Activated naive CD4-positive, alpha-beta T cell treated with anti-CD3 and anti-CD28 coated beads, Interleukin-2, amount 10 ng/mL, durations not matched to agents 7 days and 5 days (primary cell): ENCODE measurements at regions not wholly inside any gene's neighbourhood (a gene's known extent, or its start where the extent isn't known, plus 50 kb on each side); places are given as distances from the start of the nearest gene placed in this dataset.
"Not testable (repeated sequence)": the region's sequence is repeated elsewhere in the genome, so short reads cannot be mapped to it uniquely, and the experiment has no call there.

Experiments
- CTCF ChIA-PET: fragments of 350-600 bp; sonication (Branson Sonifier 250); formaldehyde crosslinking; loops from one replicate; lab custom pipeline; 2021; ENCODE audit warnings: antibody characterized with exemption; lab: Charles Lee
- DNase-seq: peaks from one replicate; pipeline ENCODE4 v3.0.0-alpha.2; 2020
- H3K27ac Mint-ChIP-seq: one replicate; pipeline ENCODE4 v1.8.0; 2021; ENCODE audit warnings: mild to moderate bottlenecking, moderate library complexity, mixed read lengths
- H3K27me3 Mint-ChIP-seq: one replicate; pipeline ENCODE4 v1.8.0; 2021; ENCODE audit warnings: mild to moderate bottlenecking, mixed read lengths
- H3K36me3 Mint-ChIP-seq: one replicate; pipeline ENCODE4 v1.8.0; 2021; ENCODE audit warnings: mixed read lengths
- H3K4me1 Mint-ChIP-seq: one replicate; pipeline ENCODE4 v1.8.0; 2021; ENCODE audit warnings: mixed read lengths
- H3K4me3 Mint-ChIP-seq: one replicate; pipeline ENCODE4 v1.8.0; 2021; ENCODE audit warnings: mild to moderate bottlenecking, moderate library complexity, mixed read lengths
- H3K9me3 Mint-ChIP-seq: one replicate; pipeline ENCODE4 v1.8.0; 2021; ENCODE audit warnings: mixed read lengths

- H3K4me1 Mint-ChIP-seq, H3K4me3 Mint-ChIP-seq, H3K27ac Mint-ChIP-seq, H3K36me3 Mint-ChIP-seq, H3K9me3 Mint-ChIP-seq, H3K27me3 Mint-ChIP-seq, CTCF ChIA-PET, DNase-seq: not testable (repeated sequence)
These were observed 112.2 kb downstream of the MAD2L1 start for GRCh38 chr4:119954487-119954886.

- H3K4me1 Mint-ChIP-seq: no peaks in the 10 kb centered on the region
- CTCF ChIA-PET: no interaction called here
- no peaks in the 10 kb centered on the region for H3K9me3 Mint-ChIP-seq
- H3K27ac Mint-ChIP-seq: no peak overlapping the region
- no peaks in the 10 kb centered on the region for H3K36me3 Mint-ChIP-seq
- DNase-seq: no peak
- no peak overlapping the region for H3K4me3 Mint-ChIP-seq
- no peaks in the 10 kb centered on the region for H3K27me3 Mint-ChIP-seq
These were observed 120.3 kb downstream of the MAD2L1 start for GRCh38 chr4:119946359-119946758.

GRCh38 chr4:119942806-119943205 is 123.8 kb downstream of the MAD2L1 start:
- Mint-ChIP-seq H3K27me3 (no peaks in the 10 kb centered on the region), H3K9me3 (no peaks in the 10 kb centered on the region), H3K4me1 (no peaks in the 10 kb centered on the region), H3K36me3 (no peaks in the 10 kb centered on the region), H3K4me3 (no peak overlapping the region), H3K27ac (no peak overlapping the region)
- no peak for DNase-seq
- CTCF ChIA-PET: no interaction called here

DNA sequence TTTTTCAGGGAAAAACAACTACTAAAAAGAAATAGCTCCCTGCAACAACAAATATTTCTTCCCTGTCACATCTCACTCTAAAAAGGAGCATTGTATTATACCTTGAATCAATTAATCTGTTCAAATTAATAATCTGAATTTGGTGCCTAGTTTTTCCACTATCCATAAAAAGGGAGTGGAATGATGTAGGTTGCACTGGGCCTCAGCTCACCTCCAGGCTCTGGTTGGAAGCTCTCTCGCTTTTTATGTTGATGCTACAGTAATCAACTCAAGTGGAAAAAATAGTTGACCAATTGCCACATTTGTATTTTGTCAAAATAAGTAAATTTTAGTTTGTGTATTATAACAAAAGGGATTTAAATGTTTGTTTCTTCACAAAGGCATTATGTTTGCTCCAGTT is 126.1 kb downstream of the MAD2L1 start:
- CTCF ChIA-PET: no interaction called here
- H3K4me3 Mint-ChIP-seq: no peak overlapping the region
- no peaks in the 10 kb centered on the region for H3K9me3 Mint-ChIP-seq
- no peak overlapping the region for H3K27ac Mint-ChIP-seq
- DNase-seq: no peak
- H3K36me3 Mint-ChIP-seq: no peaks in the 10 kb centered on the region
- H3K27me3 Mint-ChIP-seq: no peaks in the 10 kb centered on the region
- H3K4me1 Mint-ChIP-seq: no peaks in the 10 kb centered on the region

- CTCF ChIA-PET: no interaction called here
- Mint-ChIP-seq H3K27me3 (no peaks in the 10 kb centered on the region), H3K4me3 (no peak overlapping the region), H3K9me3 (no peaks in the 10 kb centered on the region), H3K4me1 (no peaks in the 10 kb centered on the region), H3K27ac (no peak overlapping the region), H3K36me3 (no peaks in the 10 kb centered on the region)
- no peak for DNase-seq
These were observed 127.3 kb downstream of the MAD2L1 start for GRCh38 chr4:119939071-119939995.

DNA sequence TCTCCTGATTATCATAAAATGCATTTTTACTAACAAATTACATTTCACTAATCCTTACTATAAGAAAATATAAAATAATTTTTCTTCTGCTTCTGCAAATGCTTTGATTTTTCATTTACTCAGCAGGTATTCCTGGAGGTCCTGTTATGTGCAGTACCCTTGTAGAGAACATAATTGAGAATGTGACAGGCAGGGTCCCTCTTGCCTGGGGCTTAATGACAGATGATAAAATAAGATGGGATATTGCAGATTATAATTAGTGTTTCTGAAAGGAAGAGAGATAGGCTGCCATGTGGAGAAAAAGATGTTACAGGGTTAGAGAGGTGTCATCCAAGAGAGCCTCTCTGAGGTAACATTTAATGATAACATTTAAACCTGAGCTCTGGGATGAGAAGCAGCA is 128.9 kb downstream of the MAD2L1 start:
- no peak overlapping the region for H3K4me3 Mint-ChIP-seq
- H3K9me3 Mint-ChIP-seq: no peaks in the 10 kb centered on the region
- H3K4me1 Mint-ChIP-seq: no peaks in the 10 kb centered on the region
- H3K27ac Mint-ChIP-seq: no peak overlapping the region
- H3K27me3 Mint-ChIP-seq: no peaks in the 10 kb centered on the region
- no peak for DNase-seq
- no peaks in the 10 kb centered on the region for H3K36me3 Mint-ChIP-seq
- CTCF ChIA-PET: no interaction called here

DNA sequence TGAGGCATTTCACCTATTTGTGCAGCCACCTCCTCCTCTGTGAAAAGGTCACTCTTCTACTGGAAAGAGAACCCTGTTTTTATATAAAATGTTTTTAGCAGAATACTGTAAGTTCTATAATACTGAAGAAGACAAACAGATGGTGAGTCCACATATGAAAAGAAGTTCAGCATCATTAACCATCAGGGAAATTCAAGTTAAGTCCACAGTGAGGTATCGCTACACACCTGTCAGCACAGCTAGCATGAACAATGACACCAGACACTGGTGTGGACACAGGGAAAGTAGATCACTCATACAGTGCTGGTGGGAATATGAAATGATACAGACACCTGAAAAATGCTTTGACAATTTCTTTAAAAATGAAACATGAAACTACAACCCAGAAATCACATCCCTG is 133.0 kb downstream of the MAD2L1 start:
- H3K27me3 Mint-ChIP-seq: no peaks in the 10 kb centered on the region
- H3K36me3 Mint-ChIP-seq: no peaks in the 10 kb centered on the region
- H3K9me3 Mint-ChIP-seq: no peaks in the 10 kb centered on the region

GRCh38 chr4:119932277-119932676 is 134.4 kb downstream of the MAD2L1 start:
- no peak for DNase-seq
- CTCF ChIA-PET: no interaction called here
- H3K27ac Mint-ChIP-seq: no peak overlapping the region
- no peaks in the 10 kb centered on the region for H3K4me1 Mint-ChIP-seq
- no peaks in the 10 kb centered on the region for H3K36me3 Mint-ChIP-seq
- no peaks in the 10 kb centered on the region for H3K9me3 Mint-ChIP-seq
- no peak overlapping the region for H3K4me3 Mint-ChIP-seq
- no peaks in the 10 kb centered on the region for H3K27me3 Mint-ChIP-seq

More for the DNA sequence above, 133.0 kb downstream of the MAD2L1 start:
- DNase-seq: no peak
- CTCF ChIA-PET: no interaction called here
- Mint-ChIP-seq H3K4me3 (no peak overlapping the region), H3K4me1 (no peaks in the 10 kb centered on the region), H3K27ac (no peak overlapping the region)

GRCh38 chr4:119930546-119930945 is 136.1 kb downstream of the MAD2L1 start:
- Mint-ChIP-seq H3K27me3 (no peaks in the 10 kb centered on the region), H3K4me1 (no peaks in the 10 kb centered on the region), H3K27ac (no peak overlapping the region), H3K36me3 (no peaks in the 10 kb centered on the region), H3K4me3 (no peak overlapping the region), H3K9me3 (no peaks in the 10 kb centered on the region)
- CTCF ChIA-PET: no interaction called here
- no peak for DNase-seq

DNA sequence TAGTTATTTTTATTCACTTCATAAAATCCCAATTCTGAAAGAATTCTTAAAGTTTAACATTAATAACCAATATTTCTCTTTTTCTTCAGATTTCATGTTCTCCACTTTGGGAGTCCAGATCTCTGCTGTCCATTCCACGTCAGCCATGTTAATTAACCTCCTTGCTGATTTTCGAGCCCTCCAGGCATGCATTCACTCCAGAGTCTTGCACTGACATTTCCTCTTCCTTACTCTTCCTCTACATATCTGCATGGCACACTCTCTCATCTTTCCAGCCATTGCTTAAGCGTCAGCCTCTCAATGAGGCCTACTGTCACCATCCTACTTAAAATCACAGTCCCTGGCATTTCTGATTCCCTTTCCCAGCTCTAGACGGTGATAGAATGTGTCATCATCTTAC is 144.8 kb downstream of the MAD2L1 start:
- Mint-ChIP-seq H3K4me3 (no peak overlapping the region), H3K27me3 (no peaks in the 10 kb centered on the region), H3K4me1 (no peaks in the 10 kb centered on the region), H3K36me3 (no peaks in the 10 kb centered on the region), H3K27ac (no peak overlapping the region), H3K9me3 (no peaks in the 10 kb centered on the region)
- CTCF ChIA-PET: no interaction called here
- DNase-seq: no peak

DNA sequence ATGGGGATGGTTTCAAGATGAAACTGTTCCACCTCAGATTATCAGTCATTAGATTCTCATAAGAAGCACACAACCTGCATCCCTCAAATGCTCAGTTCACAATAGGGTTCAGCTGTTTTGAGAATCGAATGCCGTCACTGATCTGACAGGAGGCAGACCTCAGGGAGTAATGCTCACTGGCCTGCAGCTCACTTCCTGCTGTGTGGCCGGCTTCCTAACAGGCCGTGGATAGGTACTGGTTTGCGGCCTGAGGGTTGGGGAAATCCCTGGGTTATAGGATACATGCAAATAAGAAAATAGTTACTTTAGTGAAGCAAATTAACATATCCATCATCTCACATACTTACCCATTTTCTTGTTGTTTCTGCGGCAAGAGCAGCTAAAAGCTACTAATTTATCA is 160.4 kb downstream of the MAD2L1 start:
- CTCF ChIA-PET: no interaction called here
- no peak overlapping the region for H3K27ac Mint-ChIP-seq
- H3K9me3 Mint-ChIP-seq: no peaks in the 10 kb centered on the region
- H3K27me3 Mint-ChIP-seq: no peaks in the 10 kb centered on the region
- DNase-seq: no peak
- H3K4me1 Mint-ChIP-seq: no peaks in the 10 kb centered on the region
- H3K4me3 Mint-ChIP-seq: no peak overlapping the region
- no peaks in the 10 kb centered on the region for H3K36me3 Mint-ChIP-seq

- Mint-ChIP-seq H3K4me3 (no peak overlapping the region), H3K4me1 (no peaks in the 10 kb centered on the region), H3K27me3 (no peaks in the 10 kb centered on the region), H3K9me3 (no peaks in the 10 kb centered on the region), H3K36me3 (no peaks in the 10 kb centered on the region), H3K27ac (no peak overlapping the region)
- CTCF ChIA-PET: no interaction called here
- DNase-seq: no peak
These were observed 168.4 kb downstream of the MAD2L1 start for GRCh38 chr4:119898211-119898610.

- no peaks in the 10 kb centered on the region for H3K36me3 Mint-ChIP-seq
- H3K27ac Mint-ChIP-seq: no peak overlapping the region
- no peaks in the 10 kb centered on the region for H3K27me3 Mint-ChIP-seq
- no peak overlapping the region for H3K4me3 Mint-ChIP-seq
- H3K9me3 Mint-ChIP-seq: no peaks in the 10 kb centered on the region
- CTCF ChIA-PET: no interaction called here
- H3K4me1 Mint-ChIP-seq: no peaks in the 10 kb centered on the region
- no peak for DNase-seq
These were observed 169.4 kb downstream of the MAD2L1 start for GRCh38 chr4:119897260-119897659.

GRCh38 chr4:119894650-119895208 is 171.9 kb downstream of the MAD2L1 start:
- CTCF ChIA-PET: no interaction called here
- H3K36me3 Mint-ChIP-seq: no peaks in the 10 kb centered on the region
- no peaks in the 10 kb centered on the region for H3K4me1 Mint-ChIP-seq
- no peaks in the 10 kb centered on the region for H3K9me3 Mint-ChIP-seq
- H3K4me3 Mint-ChIP-seq: no peak overlapping the region
- no peak overlapping the region for H3K27ac Mint-ChIP-seq
- H3K27me3 Mint-ChIP-seq: no peaks in the 10 kb centered on the region
- no peak for DNase-seq

DNA sequence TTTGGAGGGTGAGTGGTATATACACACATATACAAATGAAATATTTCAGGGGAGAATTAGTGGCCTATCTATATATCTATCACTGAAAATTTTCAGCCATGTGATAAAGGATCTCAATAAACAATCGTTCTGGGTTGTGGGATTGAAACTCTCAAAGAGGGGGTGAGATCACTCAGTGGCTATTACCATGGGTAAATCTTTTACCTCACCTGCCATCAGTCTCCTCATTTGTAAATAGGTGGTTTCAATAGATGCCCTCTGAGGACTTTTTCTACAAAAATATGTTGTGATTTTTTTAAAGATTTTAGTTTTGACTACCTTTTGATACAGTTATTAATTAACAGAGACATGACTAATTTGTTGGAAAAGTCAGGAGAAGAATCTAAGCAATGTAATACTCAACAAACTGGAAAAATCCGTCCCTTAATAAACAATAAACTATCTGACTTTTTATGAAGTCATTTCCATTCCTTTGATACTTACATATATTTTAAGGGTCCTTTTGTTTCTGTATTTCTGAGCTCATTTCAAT is 192.8 kb downstream of the MAD2L1 start:
- H3K4me1 Mint-ChIP-seq: no peaks in the 10 kb centered on the region
- CTCF ChIA-PET: no interaction called here
- DNase-seq: no peak
- H3K27me3 Mint-ChIP-seq: no peaks in the 10 kb centered on the region
- H3K27ac Mint-ChIP-seq: no peak overlapping the region
- no peaks in the 10 kb centered on the region for H3K36me3 Mint-ChIP-seq
- H3K4me3 Mint-ChIP-seq: no peak overlapping the region
- no peaks in the 10 kb centered on the region for H3K9me3 Mint-ChIP-seq
